ENCODE measurements at regions not wholly inside any gene's neighbourhood (a gene's known extent, or its start where the extent isn't known, plus 50 kb on each side); places are given as distances from the start of the nearest gene placed in this dataset.

GRCh38 chr1:189336115-189337100, 1141.3 kb downstream of the BRINP3 start:
- TF ChIP-seq CTCF (IDR thresholded peaks at IDR 0.05) (no peak), POLR2A (IDR thresholded peaks at IDR 0.05) (no peak)

All from esophagus squamous epithelium (tissue), 4 donors.